ENCODE measurements at regions not wholly inside any gene's neighbourhood (a gene's known extent, or its start where the extent isn't known, plus 50 kb on each side); places are given as distances from the start of the nearest gene placed in this dataset.
"Not testable (repeated sequence)": the region's sequence is repeated elsewhere in the genome, so short reads cannot be mapped to it uniquely, and the experiment has no call there.

GRCh38 chr3:168660879-168661657 is 565.3 kb upstream of the GOLIM4 start:
- not testable (repeated sequence) for H3K9me3 ChIP-seq (ENCODE audit: control insufficient read depth in 2 of 2, insufficient read depth in 1 of 2, low read length in 1 of 2)

GRCh38 chr3:168659015-168659414 is 563.3 kb upstream of the GOLIM4 start:
- Histone ChIP-seq H3K27ac (ENCODE audit: low read depth in 1 of 2, low read length in 1 of 2) (no peak overlapping the region), H3K4me3 (ENCODE audit: low read length in 2 of 2) (no peak overlapping the region), H3K4me1 (ENCODE audit: control insufficient read depth in 2 of 2, insufficient read depth in 2 of 2, low read length in 2 of 2) (no peaks in the 10 kb centered on the region), H3K27me3 (ENCODE audit: control insufficient read depth in 2 of 2, insufficient read depth in 1 of 2, low read length in 1 of 2) (no peaks in the 10 kb centered on the region), H3K9me3 (ENCODE audit: control insufficient read depth in 2 of 2, insufficient read depth in 1 of 2, low read length in 1 of 2) (peaks cover 0 to 4% of the 10 kb centered on the region in 2 donors), H3K36me3 (ENCODE audit: control insufficient read depth in 2 of 2, insufficient read depth in 2 of 2, low read length in 1 of 2) (no peaks in the 10 kb centered on the region)
- DNase-seq (ENCODE audit: low read depth in 6 of 9, low spot score in 9 of 9) = no peak

More at GRCh38 chr3:168660879-168661657, 565.3 kb upstream of the GOLIM4 start:
- WGBS = 89% methylated on average over 6 of the region's 6 CpGs
- H3K36me3 ChIP-seq (ENCODE audit: control insufficient read depth in 2 of 2, insufficient read depth in 2 of 2, low read length in 1 of 2); H3K4me1 ChIP-seq (ENCODE audit: control insufficient read depth in 2 of 2, insufficient read depth in 2 of 2, low read length in 2 of 2); H3K4me3 ChIP-seq (ENCODE audit: low read length in 2 of 2); DNase-seq (ENCODE audit: low read depth in 6 of 9, low spot score in 9 of 9); H3K27ac ChIP-seq (ENCODE audit: low read depth in 1 of 2, low read length in 1 of 2); H3K27me3 ChIP-seq (ENCODE audit: control insufficient read depth in 2 of 2, insufficient read depth in 1 of 2, low read length in 1 of 2): not testable (repeated sequence)

- DNase-seq (ENCODE audit: low read depth in 6 of 9, low spot score in 9 of 9) = no peak
- H3K36me3 ChIP-seq (ENCODE audit: control insufficient read depth in 2 of 2, insufficient read depth in 2 of 2, low read length in 1 of 2) = no peaks in the 10 kb centered on the region
- no peaks in the 10 kb centered on the region for H3K9me3 ChIP-seq (ENCODE audit: control insufficient read depth in 2 of 2, insufficient read depth in 1 of 2, low read length in 1 of 2)
- no peaks in the 10 kb centered on the region for H3K27me3 ChIP-seq (ENCODE audit: control insufficient read depth in 2 of 2, insufficient read depth in 1 of 2, low read length in 1 of 2)
- WGBS = 95% methylated on average over 1 of the region's 1 CpG
- no peak overlapping the region for H3K27ac ChIP-seq (ENCODE audit: low read depth in 1 of 2, low read length in 1 of 2)
- H3K4me3 ChIP-seq (ENCODE audit: low read length in 2 of 2) = no peak overlapping the region
- H3K4me1 ChIP-seq (ENCODE audit: control insufficient read depth in 2 of 2, insufficient read depth in 2 of 2, low read length in 2 of 2) = no peaks in the 10 kb centered on the region
These were observed 559.9 kb upstream of the GOLIM4 start for GRCh38 chr3:168655611-168656010.

- no peak for DNase-seq (ENCODE audit: low read depth in 6 of 9, low spot score in 9 of 9)
- no peaks in the 10 kb centered on the region for H3K36me3 ChIP-seq (ENCODE audit: control insufficient read depth in 2 of 2, insufficient read depth in 2 of 2, low read length in 1 of 2)
- no peaks in the 10 kb centered on the region for H3K9me3 ChIP-seq (ENCODE audit: control insufficient read depth in 2 of 2, insufficient read depth in 1 of 2, low read length in 1 of 2)
- H3K27me3 ChIP-seq (ENCODE audit: control insufficient read depth in 2 of 2, insufficient read depth in 1 of 2, low read length in 1 of 2) = no peaks in the 10 kb centered on the region
- H3K4me1 ChIP-seq (ENCODE audit: control insufficient read depth in 2 of 2, insufficient read depth in 2 of 2, low read length in 2 of 2) = no peaks in the 10 kb centered on the region
- WGBS = 89% methylated on average over 2 of the region's 2 CpGs
- H3K27ac ChIP-seq (ENCODE audit: low read depth in 1 of 2, low read length in 1 of 2) = no peak overlapping the region
- H3K4me3 ChIP-seq (ENCODE audit: low read length in 2 of 2) = no peak overlapping the region
These were observed 559.0 kb upstream of the GOLIM4 start for GRCh38 chr3:168654700-168655099.

GRCh38 chr3:168653255-168653654 is 557.5 kb upstream of the GOLIM4 start:
- Histone ChIP-seq H3K36me3 (ENCODE audit: control insufficient read depth in 2 of 2, insufficient read depth in 2 of 2, low read length in 1 of 2) (no peaks in the 10 kb centered on the region), H3K9me3 (ENCODE audit: control insufficient read depth in 2 of 2, insufficient read depth in 1 of 2, low read length in 1 of 2) (no peaks in the 10 kb centered on the region), H3K27ac (ENCODE audit: low read depth in 1 of 2, low read length in 1 of 2) (no peak overlapping the region), H3K27me3 (ENCODE audit: control insufficient read depth in 2 of 2, insufficient read depth in 1 of 2, low read length in 1 of 2) (no peaks in the 10 kb centered on the region), H3K4me3 (ENCODE audit: low read length in 2 of 2) (no peak overlapping the region), H3K4me1 (ENCODE audit: control insufficient read depth in 2 of 2, insufficient read depth in 2 of 2, low read length in 2 of 2) (no peaks in the 10 kb centered on the region)
- WGBS = 8% methylated on average over 1 of the region's 1 CpG
- peak in 3 of 9 donors; percentile 2 to 41 (median 3) for DNase-seq (ENCODE audit: low read depth in 6 of 9, low spot score in 9 of 9)

GRCh38 chr3:168648321-168648720 is 552.6 kb upstream of the GOLIM4 start:
- H3K27me3 ChIP-seq (ENCODE audit: control insufficient read depth in 2 of 2, insufficient read depth in 1 of 2, low read length in 1 of 2) = no peaks in the 10 kb centered on the region
- H3K4me3 ChIP-seq (ENCODE audit: low read length in 2 of 2) = no peak overlapping the region
- H3K9me3 ChIP-seq (ENCODE audit: control insufficient read depth in 2 of 2, insufficient read depth in 1 of 2, low read length in 1 of 2) = no peaks in the 10 kb centered on the region
- WGBS = 84% methylated on average over 3 of the region's 3 CpGs
- no peaks in the 10 kb centered on the region for H3K4me1 ChIP-seq (ENCODE audit: control insufficient read depth in 2 of 2, insufficient read depth in 2 of 2, low read length in 2 of 2)
- no peak for DNase-seq (ENCODE audit: low read depth in 6 of 9, low spot score in 9 of 9)
- H3K27ac ChIP-seq (ENCODE audit: low read depth in 1 of 2, low read length in 1 of 2) = no peak overlapping the region
- H3K36me3 ChIP-seq (ENCODE audit: control insufficient read depth in 2 of 2, insufficient read depth in 2 of 2, low read length in 1 of 2) = no peaks in the 10 kb centered on the region

GRCh38 chr3:168647582-168647981 is 551.9 kb upstream of the GOLIM4 start:
- no peak for DNase-seq (ENCODE audit: low read depth in 6 of 9, low spot score in 9 of 9)
- Histone ChIP-seq H3K9me3 (ENCODE audit: control insufficient read depth in 2 of 2, insufficient read depth in 1 of 2, low read length in 1 of 2) (no peaks in the 10 kb centered on the region), H3K27ac (ENCODE audit: low read depth in 1 of 2, low read length in 1 of 2) (no peak overlapping the region), H3K4me3 (ENCODE audit: low read length in 2 of 2) (no peak overlapping the region), H3K27me3 (ENCODE audit: control insufficient read depth in 2 of 2, insufficient read depth in 1 of 2, low read length in 1 of 2) (no peaks in the 10 kb centered on the region), H3K36me3 (ENCODE audit: control insufficient read depth in 2 of 2, insufficient read depth in 2 of 2, low read length in 1 of 2) (no peaks in the 10 kb centered on the region), H3K4me1 (ENCODE audit: control insufficient read depth in 2 of 2, insufficient read depth in 2 of 2, low read length in 2 of 2) (no peaks in the 10 kb centered on the region)

- no peak for DNase-seq (ENCODE audit: low read depth in 6 of 9, low spot score in 9 of 9)
- WGBS = 96% methylated on average over 2 of the region's 2 CpGs
- H3K27me3 ChIP-seq (ENCODE audit: control insufficient read depth in 2 of 2, insufficient read depth in 1 of 2, low read length in 1 of 2) = no peaks in the 10 kb centered on the region
These were observed 549.5 kb upstream of the GOLIM4 start for GRCh38 chr3:168645180-168645579.

GRCh38 chr3:168628549-168628948 is 532.8 kb upstream of the GOLIM4 start:
- Histone ChIP-seq H3K9me3 (ENCODE audit: control insufficient read depth in 2 of 2, insufficient read depth in 1 of 2, low read length in 1 of 2) (no peaks in the 10 kb centered on the region), H3K27me3 (ENCODE audit: control insufficient read depth in 2 of 2, insufficient read depth in 1 of 2, low read length in 1 of 2) (no peaks in the 10 kb centered on the region), H3K27ac (ENCODE audit: low read depth in 1 of 2, low read length in 1 of 2) (no peak overlapping the region), H3K36me3 (ENCODE audit: control insufficient read depth in 2 of 2, insufficient read depth in 2 of 2, low read length in 1 of 2) (no peaks in the 10 kb centered on the region), H3K4me3 (ENCODE audit: low read length in 2 of 2) (no peak overlapping the region), H3K4me1 (ENCODE audit: control insufficient read depth in 2 of 2, insufficient read depth in 2 of 2, low read length in 2 of 2) (no peaks in the 10 kb centered on the region)
- DNase-seq (ENCODE audit: low read depth in 6 of 9, low spot score in 9 of 9) = no peak

More at GRCh38 chr3:168645180-168645579, 549.5 kb upstream of the GOLIM4 start:
- Histone ChIP-seq H3K9me3 (ENCODE audit: control insufficient read depth in 2 of 2, insufficient read depth in 1 of 2, low read length in 1 of 2) (no peaks in the 10 kb centered on the region), H3K27ac (ENCODE audit: low read depth in 1 of 2, low read length in 1 of 2) (no peak overlapping the region), H3K4me1 (ENCODE audit: control insufficient read depth in 2 of 2, insufficient read depth in 2 of 2, low read length in 2 of 2) (no peaks in the 10 kb centered on the region), H3K36me3 (ENCODE audit: control insufficient read depth in 2 of 2, insufficient read depth in 2 of 2, low read length in 1 of 2) (no peaks in the 10 kb centered on the region), H3K4me3 (ENCODE audit: low read length in 2 of 2) (no peak overlapping the region)

Measured in thymus (tissue), 11 donors.